ENCODE measurements at regions not wholly inside any gene's neighbourhood (a gene's known extent, or its start where the extent isn't known, plus 50 kb on each side); places are given as distances from the start of the nearest gene placed in this dataset.

GRCh38 chr13:34777089-34777913 is 164.8 kb upstream of the NBEA start:
- DNase-seq = no peak

DNA sequence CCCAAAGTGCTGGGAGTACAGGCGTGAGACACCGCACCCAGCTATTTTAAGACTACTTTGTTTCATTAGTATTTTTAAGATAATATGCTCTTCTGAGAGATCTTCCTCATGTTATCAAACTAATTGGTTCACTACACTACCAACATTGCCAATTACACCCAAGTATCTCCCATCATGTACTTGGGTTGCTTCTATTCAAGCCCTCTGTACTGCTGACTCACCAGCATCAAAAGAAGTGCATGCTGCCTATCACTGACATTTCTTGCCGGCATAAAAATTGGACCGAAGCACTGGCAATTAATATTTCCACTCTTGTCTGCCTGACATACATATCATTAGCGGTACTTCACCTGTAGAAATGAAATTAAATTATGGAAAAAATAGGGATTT is 164.2 kb upstream of the NBEA start:
- DNase-seq = no peak

- no peak for DNase-seq
Observed at GRCh38 chr13:34779171-34779570, 162.9 kb upstream of the NBEA start.

GRCh38 chr13:34793301-34793700 is 148.8 kb upstream of the NBEA start:
- DNase-seq = no peak

DNA sequence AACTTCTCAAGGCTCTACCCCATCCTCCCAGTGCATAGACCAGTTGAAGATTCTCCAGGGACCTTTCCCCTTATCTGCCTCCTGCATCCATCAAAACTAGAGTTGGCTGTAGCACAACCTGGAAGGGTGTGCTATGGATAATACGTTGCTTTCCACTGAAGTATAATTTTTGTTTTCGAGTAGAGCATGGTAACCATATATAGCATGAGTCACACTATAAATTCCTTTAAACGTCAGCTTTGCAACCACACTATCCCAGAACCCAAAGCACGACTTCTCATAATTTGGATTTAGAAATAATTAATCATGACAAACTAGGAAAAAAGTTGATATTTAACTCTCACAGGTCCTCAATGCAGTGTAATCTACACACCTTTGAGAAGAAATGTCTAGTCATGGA is 138.3 kb upstream of the NBEA start:
- DNase-seq = no peak

DNA sequence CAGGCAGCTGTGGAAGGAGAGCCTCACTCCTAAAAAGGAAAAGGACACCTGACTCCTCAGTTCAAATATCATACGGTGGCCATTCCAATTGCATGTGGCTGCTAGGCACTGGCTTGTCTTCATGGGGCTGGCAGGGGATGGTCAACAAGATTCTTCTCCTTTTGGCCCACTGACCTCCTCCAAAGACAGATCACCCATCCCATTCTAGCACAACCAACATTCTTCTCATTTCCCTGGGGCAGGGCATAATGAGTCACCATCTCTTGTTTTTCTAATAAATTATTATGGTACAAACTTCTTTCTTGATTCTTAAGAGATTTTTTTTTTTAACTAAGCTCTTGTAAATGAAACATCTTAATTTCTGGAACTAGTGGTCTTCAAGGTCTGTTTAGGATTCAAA is 136.7 kb upstream of the NBEA start:
- DNase-seq = no peak

- no peak for DNase-seq
Observed at GRCh38 chr13:34808649-34809048, 133.4 kb upstream of the NBEA start.

GRCh38 chr13:34810996-34811395 is 131.1 kb upstream of the NBEA start:
- DNase-seq = no peak

GRCh38 chr13:34815526-34815925 is 126.5 kb upstream of the NBEA start:
- no peak for DNase-seq

DNA sequence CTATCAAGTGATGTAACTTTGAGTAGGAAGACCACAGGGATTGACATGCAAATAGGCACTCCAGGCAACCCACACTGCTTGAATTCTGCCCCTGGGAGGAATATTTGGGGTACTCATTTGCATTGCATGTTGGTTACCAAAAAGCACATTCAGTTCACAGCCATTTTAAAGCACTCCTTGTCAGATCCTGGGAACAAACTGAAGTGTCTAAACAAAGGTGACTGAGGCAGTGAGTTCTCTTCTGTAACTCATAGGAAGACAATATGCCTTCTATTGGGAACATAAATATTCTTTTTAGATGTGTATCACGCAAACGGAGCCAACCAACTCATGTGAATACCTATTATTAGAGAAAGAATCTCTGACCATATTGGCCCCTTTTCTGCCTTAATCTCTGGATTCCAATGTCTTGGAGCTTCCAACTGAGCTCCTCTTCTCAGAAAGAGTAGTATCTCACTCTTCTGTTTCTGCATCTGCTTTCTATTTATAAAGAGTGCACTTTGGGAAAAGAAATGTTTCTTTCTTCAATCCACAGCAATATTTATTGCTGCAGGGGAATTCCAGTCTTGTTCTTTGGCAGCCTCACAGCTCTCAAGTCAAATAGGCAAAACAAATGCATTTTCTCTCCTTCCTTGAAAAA is 125.7 kb upstream of the NBEA start:
- peak; percentile 33 for DNase-seq

- no peak for DNase-seq
Observed at GRCh38 chr13:34816908-34817665, 125.0 kb upstream of the NBEA start.

DNA sequence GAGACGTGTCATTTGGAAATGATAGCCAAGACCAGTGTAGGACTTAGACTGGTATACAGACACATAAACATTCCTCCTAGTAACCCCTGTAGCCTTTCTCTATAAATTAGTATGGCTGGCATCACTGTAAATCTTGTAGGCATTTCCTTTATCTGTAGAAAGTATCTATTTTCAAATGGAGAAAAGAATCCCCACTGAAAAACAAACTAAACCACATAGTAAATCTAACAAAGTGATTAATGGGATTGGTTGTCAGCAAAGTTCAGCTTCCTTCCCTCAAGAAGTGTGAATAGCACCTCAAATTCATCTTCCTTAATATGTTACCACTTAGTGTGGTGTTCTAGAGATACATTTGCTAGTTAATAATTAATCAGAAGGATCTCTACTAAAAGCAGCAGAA is 119.4 kb upstream of the NBEA start:
- DNase-seq = no peak

GRCh38 chr13:34826432-34826831 is 115.6 kb upstream of the NBEA start:
- DNase-seq = no peak

- no peak for DNase-seq
Observed at GRCh38 chr13:34833562-34834182, 108.4 kb upstream of the NBEA start.

GRCh38 chr13:34842466-34842865 is 99.6 kb upstream of the NBEA start:
- DNase-seq = no peak

- no peak for DNase-seq
Observed at GRCh38 chr13:34847766-34848165, 94.3 kb upstream of the NBEA start.

GRCh38 chr13:34849406-34849805 is 92.7 kb upstream of the NBEA start:
- DNase-seq = no peak

DNA sequence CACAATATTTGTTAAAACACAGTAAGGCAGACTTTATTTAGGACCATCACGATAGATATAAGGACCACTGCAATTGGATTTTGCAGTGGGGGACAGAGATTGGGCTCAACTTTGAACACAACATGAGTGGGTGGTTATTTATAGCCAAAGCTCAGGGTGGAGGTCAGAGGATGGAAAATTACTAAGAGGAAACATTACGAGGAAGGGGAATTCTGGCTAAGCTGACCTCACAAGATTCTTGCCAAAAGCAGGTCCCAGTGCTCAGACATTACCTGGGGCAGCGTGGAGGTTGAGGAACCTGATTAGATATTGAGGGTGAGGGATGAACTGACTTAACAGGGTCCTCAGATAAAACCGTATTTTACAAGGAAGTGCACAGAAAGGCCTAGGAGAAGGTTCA is 88.9 kb upstream of the NBEA start:
- no peak for DNase-seq

DNA sequence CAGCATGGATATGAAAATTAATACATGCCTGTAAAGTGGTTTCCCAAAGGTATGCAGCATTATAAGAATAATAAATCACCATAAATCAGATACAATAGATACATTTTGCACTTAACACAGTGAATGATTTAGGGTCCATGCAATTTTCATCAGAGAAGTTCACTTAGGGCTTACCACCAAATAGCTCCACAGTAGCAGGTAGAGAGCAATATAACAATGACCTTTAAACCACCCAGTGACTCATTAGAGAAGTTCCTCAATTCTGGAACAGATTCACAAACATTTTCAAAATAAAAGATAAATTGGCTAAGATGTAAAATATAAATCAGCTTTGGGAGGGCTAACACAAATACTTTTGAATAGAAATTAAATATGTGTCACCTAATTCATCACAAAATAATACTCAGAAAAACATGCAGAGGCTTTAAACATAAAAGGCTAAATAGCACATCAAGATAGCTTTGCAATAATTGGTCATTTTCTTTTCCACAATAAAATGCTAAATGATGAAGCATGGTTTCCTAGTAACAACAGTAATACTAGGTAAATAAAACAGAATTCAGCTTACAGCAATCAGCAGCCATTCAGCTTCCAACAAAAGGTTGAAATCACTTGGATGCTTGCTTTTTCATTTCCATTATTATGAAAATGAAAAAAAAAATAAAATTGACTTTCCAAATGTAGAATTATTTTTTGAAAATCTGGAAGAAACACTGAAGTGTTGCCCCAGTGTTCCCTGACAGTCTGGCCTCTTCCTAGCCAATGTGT is 84.3 kb upstream of the NBEA start:
- no peak for DNase-seq

- no peak for DNase-seq
Observed at GRCh38 chr13:34862311-34862710, 79.8 kb upstream of the NBEA start.

DNA sequence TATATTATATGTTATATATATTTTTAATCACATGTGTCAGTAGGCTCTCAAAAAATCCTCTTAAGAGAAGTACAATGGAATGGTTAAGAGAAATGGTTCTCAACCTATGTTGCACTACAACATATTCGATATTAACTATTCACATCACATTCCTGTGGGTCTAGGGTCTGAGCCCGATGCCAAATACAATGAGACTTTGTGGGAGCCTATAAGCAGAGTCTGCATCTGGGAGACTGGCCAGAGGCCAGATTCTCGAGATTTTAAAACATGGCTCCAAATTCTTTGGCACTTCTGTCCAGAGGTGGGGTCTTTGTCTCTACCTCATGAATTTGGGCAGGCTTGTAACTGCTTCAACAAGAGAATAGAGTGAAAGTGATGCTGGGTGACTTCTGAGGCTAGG is 79.4 kb upstream of the NBEA start:
- no peak for DNase-seq

- DNase-seq = no peak
Observed at GRCh38 chr13:34863360-34864135, 78.5 kb upstream of the NBEA start.
